ENCODE measurements at regions not wholly inside any gene's neighbourhood (a gene's known extent, or its start where the extent isn't known, plus 50 kb on each side); places are given as distances from the start of the nearest gene placed in this dataset.

DNA sequence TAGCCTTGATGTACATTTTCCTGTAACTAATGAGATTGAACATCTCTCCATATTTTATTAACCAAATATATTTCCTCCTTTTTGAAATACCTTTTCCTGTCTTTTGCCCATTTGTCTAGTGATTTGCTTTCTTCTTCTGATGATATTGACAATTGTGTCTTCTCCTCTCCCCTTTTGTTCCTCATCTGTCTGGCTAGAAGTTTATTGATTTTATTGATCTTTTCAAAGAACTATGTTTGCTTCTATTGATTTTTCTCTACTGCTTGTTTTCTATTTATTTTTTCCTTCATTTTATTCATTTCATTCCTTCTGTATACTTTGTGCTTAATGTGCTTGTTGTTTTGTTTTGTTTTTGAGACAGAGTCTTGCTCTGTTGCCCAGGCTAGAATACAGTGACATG, 181.4 kb upstream of the SMIM23 start:
- no peaks in the 10 kb centered on the region for H3K36me3 ChIP-seq (ENCODE audit: control insufficient read depth, insufficient read depth, low read length)
- H3K27me3 ChIP-seq (ENCODE audit: control insufficient read depth, insufficient read depth, low read length) = no peaks in the 10 kb centered on the region
- no peak overlapping the region for H3K9ac ChIP-seq (ENCODE audit: low read depth, low read length)

DNA sequence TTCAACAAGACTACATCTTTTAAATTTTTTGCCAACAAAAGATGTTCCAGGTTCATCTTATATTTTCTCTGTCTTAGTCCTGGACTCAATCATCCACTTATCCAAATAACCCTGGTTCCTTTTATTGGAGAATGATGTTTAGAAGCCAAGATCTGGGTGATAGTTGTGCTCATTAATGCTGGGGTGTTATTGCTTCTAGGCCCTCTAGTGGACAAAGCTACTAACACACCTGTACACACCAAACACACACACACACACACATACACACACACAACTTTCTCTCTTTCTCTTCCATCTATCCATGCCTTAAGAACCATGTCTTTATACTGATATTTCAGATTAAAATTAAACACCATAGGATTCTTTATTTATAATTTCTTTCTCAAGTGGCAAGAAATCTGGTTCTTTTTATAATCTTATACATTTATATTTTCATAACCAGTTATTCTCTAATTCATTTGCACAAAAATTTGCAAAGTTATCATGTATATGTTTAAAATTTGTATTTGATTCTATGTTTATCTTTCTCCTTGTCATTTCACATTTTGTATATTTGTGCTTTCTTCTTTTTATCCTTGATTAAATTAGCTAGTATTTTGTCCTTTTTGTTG, 179.1 kb upstream of the SMIM23 start:
- peaks cover 4% of the 10 kb centered on the region; the same call in 1 of the 2 replicates for H3K9me3 ChIP-seq (ENCODE audit: control insufficient read depth, insufficient read depth, low read length)
- no peak overlapping the region for H3K4me3 ChIP-seq (ENCODE audit: low read depth, low read length)
- H3K4me1 ChIP-seq (ENCODE audit: control insufficient read depth, insufficient read depth, low read length) = no peaks in the 10 kb centered on the region
- H3K27me3 ChIP-seq (ENCODE audit: control insufficient read depth, insufficient read depth, low read length) = no peaks in the 10 kb centered on the region; the same call in 1 of the 2 replicates
- no peaks in the 10 kb centered on the region for H3K36me3 ChIP-seq (ENCODE audit: control insufficient read depth, insufficient read depth, low read length)
- no peak overlapping the region for H3K9ac ChIP-seq (ENCODE audit: low read depth, low read length)
- H3K27ac ChIP-seq (ENCODE audit: low read depth, low read length) = no peak overlapping the region

More for the DNA sequence above, 181.4 kb upstream of the SMIM23 start:
- Histone ChIP-seq H3K9me3 (ENCODE audit: control insufficient read depth, insufficient read depth, low read length) (peaks cover 4% of the 10 kb centered on the region; the same call in 1 of the 2 replicates), H3K27ac (ENCODE audit: low read depth, low read length) (no peak overlapping the region), H3K4me3 (ENCODE audit: low read depth, low read length) (no peak overlapping the region), H3K4me1 (ENCODE audit: control insufficient read depth, insufficient read depth, low read length) (no peaks in the 10 kb centered on the region)

DNA sequence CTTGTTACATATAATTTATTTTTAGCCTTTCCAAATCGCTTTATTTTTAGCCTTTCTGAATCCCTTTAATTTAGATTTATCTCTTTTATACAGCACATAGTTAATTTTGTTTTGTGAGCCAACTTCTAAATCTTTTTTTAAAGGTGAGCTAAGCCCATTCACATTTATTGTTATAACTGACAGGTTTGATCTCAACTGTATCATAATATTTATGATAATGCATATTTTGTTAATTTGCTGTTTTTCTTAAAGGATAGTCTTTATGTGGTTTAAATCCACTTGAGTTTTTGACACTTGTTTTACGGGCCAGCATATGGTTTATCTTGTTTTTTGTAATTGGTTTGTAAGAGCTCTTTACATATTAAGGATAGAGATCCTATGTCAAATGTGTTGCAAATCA, 177.8 kb upstream of the SMIM23 start:
- Histone ChIP-seq H3K4me3 (ENCODE audit: low read depth, low read length) (no peak overlapping the region), H3K9ac (ENCODE audit: low read depth, low read length) (no peak overlapping the region), H3K4me1 (ENCODE audit: control insufficient read depth, insufficient read depth, low read length) (no peaks in the 10 kb centered on the region), H3K36me3 (ENCODE audit: control insufficient read depth, insufficient read depth, low read length) (no peaks in the 10 kb centered on the region), H3K27ac (ENCODE audit: low read depth, low read length) (no peak overlapping the region), H3K9me3 (ENCODE audit: control insufficient read depth, insufficient read depth, low read length) (peaks cover 4% of the 10 kb centered on the region; the same call in 1 of the 2 replicates), H3K27me3 (ENCODE audit: control insufficient read depth, insufficient read depth, low read length) (no peaks in the 10 kb centered on the region; the same call in 1 of the 2 replicates)

DNA sequence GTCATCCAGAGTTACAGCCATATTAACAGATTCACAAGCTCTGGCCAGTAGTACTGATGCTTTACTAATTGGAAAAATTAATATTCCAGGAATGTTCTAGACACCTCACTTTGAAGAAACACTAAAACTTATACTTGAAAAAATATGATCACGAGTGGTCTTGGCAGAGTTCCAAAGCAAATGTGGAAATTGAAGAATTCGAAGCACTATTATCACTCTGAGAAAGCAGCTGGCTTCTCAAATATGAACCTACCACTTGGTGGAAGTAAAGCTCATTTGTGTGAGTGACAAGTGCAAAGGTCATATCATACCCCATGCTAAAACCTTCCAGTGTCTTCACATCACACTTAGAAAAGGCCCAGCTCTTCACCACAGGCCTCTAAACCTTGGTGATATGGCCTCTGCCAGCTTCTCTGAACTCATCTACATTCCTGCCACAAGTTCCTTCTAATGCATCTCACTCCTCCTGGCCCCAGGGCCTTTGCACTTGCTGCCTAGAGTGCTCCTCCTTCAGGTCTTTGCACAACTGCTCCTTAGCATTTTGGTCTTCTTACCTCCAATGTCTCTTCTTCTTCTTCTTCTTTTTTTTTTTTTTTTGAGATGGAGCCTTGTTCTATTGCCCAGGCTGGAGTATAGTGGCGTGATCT, 175.7 kb upstream of the SMIM23 start:
- H3K36me3 ChIP-seq (ENCODE audit: control insufficient read depth, insufficient read depth, low read length) = no peaks in the 10 kb centered on the region
- H3K4me1 ChIP-seq (ENCODE audit: control insufficient read depth, insufficient read depth, low read length) = no peaks in the 10 kb centered on the region
- no peak overlapping the region for H3K4me3 ChIP-seq (ENCODE audit: low read depth, low read length)
- no peak overlapping the region for H3K9ac ChIP-seq (ENCODE audit: low read depth, low read length)
- peaks cover 4% of the 10 kb centered on the region; the same call in 1 of the 2 replicates for H3K9me3 ChIP-seq (ENCODE audit: control insufficient read depth, insufficient read depth, low read length)
- H3K27ac ChIP-seq (ENCODE audit: low read depth, low read length) = no peak overlapping the region
- H3K27me3 ChIP-seq (ENCODE audit: control insufficient read depth, insufficient read depth, low read length) = no peaks in the 10 kb centered on the region; the same call in 1 of the 2 replicates

DNA sequence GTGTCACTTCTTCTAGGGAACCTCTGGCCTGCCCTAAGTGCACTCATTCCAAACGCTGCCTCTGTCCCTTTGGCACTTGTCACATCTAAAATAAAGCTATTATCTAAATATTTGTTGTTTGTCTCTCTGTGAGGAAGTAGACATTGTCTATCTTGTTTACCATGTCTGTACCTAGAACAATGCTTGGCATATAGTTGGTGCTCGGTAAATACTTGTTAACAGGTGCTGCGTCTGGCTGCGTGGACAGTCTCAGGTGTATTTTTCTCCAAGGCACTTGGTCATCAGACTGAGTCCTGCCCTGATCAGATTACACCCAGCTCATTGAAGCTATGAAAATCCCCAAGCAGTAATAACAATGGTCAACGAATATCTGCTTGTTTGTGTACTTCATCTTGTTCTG, 174.9 kb upstream of the SMIM23 start:
- Histone ChIP-seq H3K4me3 (ENCODE audit: low read depth, low read length) (no peak overlapping the region), H3K4me1 (ENCODE audit: control insufficient read depth, insufficient read depth, low read length) (peaks cover 7% of the 10 kb centered on the region; the same call in 1 of the 2 replicates), H3K9ac (ENCODE audit: low read depth, low read length) (no peak overlapping the region), H3K27me3 (ENCODE audit: control insufficient read depth, insufficient read depth, low read length) (peaks cover 4% of the 10 kb centered on the region), H3K27ac (ENCODE audit: low read depth, low read length) (no peak overlapping the region), H3K36me3 (ENCODE audit: control insufficient read depth, insufficient read depth, low read length) (no peaks in the 10 kb centered on the region), H3K9me3 (ENCODE audit: control insufficient read depth, insufficient read depth, low read length) (peaks cover 4% of the 10 kb centered on the region; the same call in 1 of the 2 replicates)

DNA sequence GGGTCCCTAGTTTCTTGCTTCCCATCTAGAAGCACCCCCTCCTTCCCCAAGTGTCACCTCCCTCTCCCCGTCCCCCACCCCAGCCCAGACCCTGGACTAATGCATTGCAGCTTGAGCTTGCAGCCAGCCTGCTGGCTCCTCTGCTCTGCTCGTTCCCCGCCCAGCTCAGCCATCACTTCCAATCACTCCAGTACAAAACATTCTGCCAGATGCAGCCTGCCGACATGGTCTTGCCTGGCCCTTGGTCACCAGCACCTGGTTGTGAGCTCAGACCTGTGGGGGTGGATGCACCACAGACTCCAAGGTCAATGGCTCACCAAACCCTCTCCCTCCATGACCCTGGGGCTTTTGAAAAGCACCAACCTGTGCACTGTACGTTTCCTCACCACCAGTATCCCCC, 172.9 kb upstream of the SMIM23 start:
- Histone ChIP-seq H3K9ac (ENCODE audit: low read depth, low read length) (no peak overlapping the region), H3K9me3 (ENCODE audit: control insufficient read depth, insufficient read depth, low read length) (no peaks in the 10 kb centered on the region), H3K27ac (ENCODE audit: low read depth, low read length) (no peak overlapping the region), H3K36me3 (ENCODE audit: control insufficient read depth, insufficient read depth, low read length) (no peaks in the 10 kb centered on the region), H3K4me1 (ENCODE audit: control insufficient read depth, insufficient read depth, low read length) (peaks cover 9% of the 10 kb centered on the region), H3K27me3 (ENCODE audit: control insufficient read depth, insufficient read depth, low read length) (peaks cover 21% of the 10 kb centered on the region), H3K4me3 (ENCODE audit: low read depth, low read length) (no peak overlapping the region)

DNA sequence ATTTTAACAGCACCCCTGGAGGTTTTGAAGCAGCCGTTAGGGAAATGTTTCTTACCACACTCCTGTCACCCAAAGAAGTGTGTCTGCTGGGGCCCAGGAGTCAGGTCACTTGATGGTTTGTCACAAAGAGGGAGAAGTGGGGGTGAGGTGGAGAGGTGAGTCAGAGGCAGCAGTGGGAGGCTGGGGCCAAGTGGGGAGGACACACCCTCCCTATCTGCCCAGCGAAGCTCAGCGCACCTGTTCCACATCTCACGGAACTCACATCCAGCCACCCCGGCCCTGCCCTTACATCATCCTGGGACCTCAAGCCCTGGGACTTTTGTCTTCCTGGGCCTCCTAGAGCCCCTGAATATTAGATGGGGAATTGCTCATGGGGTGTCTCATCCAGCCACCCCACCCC, 171.1 kb upstream of the SMIM23 start:
- Histone ChIP-seq H3K9me3 (ENCODE audit: control insufficient read depth, insufficient read depth, low read length) (no peaks in the 10 kb centered on the region), H3K36me3 (ENCODE audit: control insufficient read depth, insufficient read depth, low read length) (no peaks in the 10 kb centered on the region), H3K9ac (ENCODE audit: low read depth, low read length) (no peak overlapping the region), H3K4me3 (ENCODE audit: low read depth, low read length) (no peak overlapping the region), H3K27ac (ENCODE audit: low read depth, low read length) (no peak overlapping the region), H3K27me3 (ENCODE audit: control insufficient read depth, insufficient read depth, low read length) (peaks cover 27% of the 10 kb centered on the region), H3K4me1 (ENCODE audit: control insufficient read depth, insufficient read depth, low read length) (peaks cover 9% of the 10 kb centered on the region)

DNA sequence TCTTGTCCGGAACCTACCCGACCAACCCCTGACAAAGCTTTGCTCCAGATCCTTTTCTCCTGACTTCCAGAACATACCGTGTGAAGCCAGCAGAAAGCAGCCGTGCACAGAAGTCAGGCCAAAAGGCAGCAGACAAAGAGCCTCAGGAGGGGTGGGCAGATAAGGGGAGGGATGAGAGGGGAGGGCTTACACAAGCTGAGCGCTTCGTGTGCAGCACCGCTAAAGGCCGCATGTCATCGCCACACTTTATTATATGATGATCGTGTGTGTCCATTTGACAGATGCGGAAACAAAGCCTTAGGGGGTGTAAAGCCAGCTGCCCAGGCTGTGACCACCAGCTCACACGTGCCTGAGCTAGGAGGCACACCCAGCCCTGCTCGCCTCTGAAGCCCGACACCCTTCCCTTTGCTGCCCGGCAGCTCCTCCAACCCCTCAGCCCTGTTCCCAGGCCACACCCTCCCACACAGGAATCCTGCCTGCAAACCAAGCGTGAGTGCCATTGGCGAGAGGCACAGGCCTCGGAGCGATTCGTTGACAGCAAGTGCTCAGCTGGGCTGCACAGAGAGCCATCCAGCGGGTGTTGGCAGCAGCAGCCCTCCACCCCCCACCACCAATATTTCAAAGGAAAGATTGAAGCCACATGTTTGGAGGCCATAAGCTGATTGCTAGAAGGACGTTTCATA, 170.5 kb upstream of the SMIM23 start:
- H3K4me1 ChIP-seq (ENCODE audit: control insufficient read depth, insufficient read depth, low read length) = peaks cover 9% of the 10 kb centered on the region
- H3K27me3 ChIP-seq (ENCODE audit: control insufficient read depth, insufficient read depth, low read length) = peaks cover 33% of the 10 kb centered on the region
- no peak overlapping the region for H3K4me3 ChIP-seq (ENCODE audit: low read depth, low read length)
- H3K9me3 ChIP-seq (ENCODE audit: control insufficient read depth, insufficient read depth, low read length) = no peaks in the 10 kb centered on the region
- no peaks in the 10 kb centered on the region for H3K36me3 ChIP-seq (ENCODE audit: control insufficient read depth, insufficient read depth, low read length)
- no peak overlapping the region for H3K27ac ChIP-seq (ENCODE audit: low read depth, low read length)
- H3K9ac ChIP-seq (ENCODE audit: low read depth, low read length) = no peak overlapping the region

DNA sequence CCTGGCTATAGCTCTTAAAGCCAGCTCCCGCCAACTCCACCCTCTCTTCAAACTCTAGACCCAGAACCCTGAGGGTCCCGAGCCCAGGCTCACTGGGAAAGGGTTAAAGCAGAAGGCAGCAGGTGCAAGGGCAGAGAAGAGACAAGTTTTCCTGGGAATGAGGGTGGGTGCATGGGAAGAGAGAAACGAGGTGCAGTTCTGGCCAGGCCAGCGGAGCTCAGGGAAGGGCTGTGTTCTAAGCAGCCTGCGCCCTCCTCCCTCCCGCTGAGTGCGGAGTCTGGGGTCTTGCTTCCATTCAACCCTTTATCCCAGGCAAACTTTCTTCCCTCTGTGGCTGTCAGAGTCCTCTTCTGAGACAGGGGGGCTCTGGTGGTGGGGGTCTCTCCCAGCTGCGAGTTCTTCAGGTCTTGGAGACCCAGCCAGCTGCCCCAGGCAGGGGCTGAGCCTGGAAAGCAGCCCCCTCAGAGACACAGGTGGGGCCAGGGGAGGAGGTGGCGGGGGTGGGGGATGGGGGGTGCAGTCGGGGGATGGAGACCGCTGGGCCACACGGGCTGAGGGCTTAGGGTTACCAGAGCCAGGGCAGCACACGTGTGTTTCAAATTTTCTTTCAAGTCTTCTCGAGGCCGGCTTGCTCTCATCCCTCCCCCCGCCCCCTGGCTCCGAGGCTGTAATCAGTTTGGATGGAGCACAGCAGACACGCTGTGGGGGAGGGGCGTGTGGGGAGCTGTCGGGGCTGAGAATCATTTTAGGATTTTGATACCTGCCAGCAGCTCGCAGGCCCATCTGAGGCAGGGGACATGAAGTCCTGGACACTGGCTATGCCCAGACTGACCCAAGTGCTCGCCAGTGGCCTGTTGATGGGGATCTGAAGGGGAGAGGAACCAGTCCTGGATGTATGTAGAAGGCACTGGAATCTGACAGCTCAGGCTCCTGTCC, 169.6 kb upstream of the SMIM23 start:
- peaks cover 9% of the 10 kb centered on the region for H3K4me1 ChIP-seq (ENCODE audit: control insufficient read depth, insufficient read depth, low read length)
- H3K27ac ChIP-seq (ENCODE audit: low read depth, low read length) = no peak overlapping the region
- H3K9ac ChIP-seq (ENCODE audit: low read depth, low read length) = no peak overlapping the region
- H3K4me3 ChIP-seq (ENCODE audit: low read depth, low read length) = no peak overlapping the region
- H3K36me3 ChIP-seq (ENCODE audit: control insufficient read depth, insufficient read depth, low read length) = no peaks in the 10 kb centered on the region
- H3K9me3 ChIP-seq (ENCODE audit: control insufficient read depth, insufficient read depth, low read length) = no peaks in the 10 kb centered on the region
- peaks cover 41% of the 10 kb centered on the region for H3K27me3 ChIP-seq (ENCODE audit: control insufficient read depth, insufficient read depth, low read length)

DNA sequence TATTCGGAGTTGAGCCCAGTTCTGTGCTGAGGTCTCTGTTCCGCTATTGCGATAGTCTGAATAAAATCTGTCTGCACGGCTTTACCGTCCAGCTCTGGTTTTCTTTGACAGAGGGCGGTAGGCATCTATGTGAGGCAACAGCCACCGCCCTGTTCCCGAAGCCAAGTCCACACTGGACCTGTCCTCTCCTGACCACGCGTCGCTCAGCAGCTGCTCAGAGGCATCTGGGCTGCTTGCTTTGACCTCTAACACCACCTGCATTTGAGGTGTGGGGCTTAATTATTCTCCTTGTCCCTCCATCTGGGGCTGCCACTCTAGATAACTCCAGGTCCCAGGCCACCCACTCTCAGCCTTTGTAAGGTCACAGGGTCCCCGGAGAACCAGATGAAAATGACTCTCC, 168.4 kb upstream of the SMIM23 start:
- H3K36me3 ChIP-seq (ENCODE audit: control insufficient read depth, insufficient read depth, low read length) = no peaks in the 10 kb centered on the region
- H3K9me3 ChIP-seq (ENCODE audit: control insufficient read depth, insufficient read depth, low read length) = no peaks in the 10 kb centered on the region
- H3K9ac ChIP-seq (ENCODE audit: low read depth, low read length) = no peak overlapping the region
- peaks cover 9% of the 10 kb centered on the region for H3K4me1 ChIP-seq (ENCODE audit: control insufficient read depth, insufficient read depth, low read length)
- H3K27me3 ChIP-seq (ENCODE audit: control insufficient read depth, insufficient read depth, low read length) = peaks cover 54% of the 10 kb centered on the region
- no peak overlapping the region for H3K27ac ChIP-seq (ENCODE audit: low read depth, low read length)
- H3K4me3 ChIP-seq (ENCODE audit: low read depth, low read length) = no peak overlapping the region
